K562 (cell line): ENCODE measurements at regions not wholly inside any gene's neighbourhood (a gene's known extent, or its start where the extent isn't known, plus 50 kb on each side); places are given as distances from the start of the nearest gene placed in this dataset.

Experiments used
- ATAC-seq: fragments of 200-7000 bp; cut with Tn5 transposase; 3 replicates; pipeline ENCODE4 v1.9.1; 2020; ENCODE audit warnings: moderate library complexity
- BruUV-seq: library from RNA; stranded (reverse); fragments of 400-500 nt; replicated peaks from 2 replicates; lab custom pipeline; 2021; lab: Mats Ljungman, UMichigan
- CTCF ChIA-PET: fragments of 300-600 bp; formaldehyde crosslinking; extraction: SDS; loops from one replicate; lab custom pipeline; 2021; ENCODE audit warnings: low intra/inter-chr PET ratio; lab: Yijun Ruan, JAX
- POLR2A ChIA-PET: fragments of 300-600, 350-650 bp; sonication (Branson Sonifier 250); formaldehyde crosslinking; extraction: SDS; loops from one replicate; lab custom pipeline; 2021; ENCODE audit warnings: antibody characterized with exemption, inconsistent platforms; lab: Yijun Ruan, JAX
- DNase-seq, 4 experiments: peaks; one replicate each; pipeline versions ENCODE4 v3.0.0 to v3.0.0-alpha.2; 2011 to 2018; ENCODE audit warnings: low spot score in 3 of 4, mixed read lengths in 3 of 4; ENCODE audit errors: extremely low read depth in 1 of 4
- FAIRE-seq: peaks from 2 replicates; lab custom pipeline; 2011; peaks lifted over from hg19 to GRCh38; lab: Jason Lieb, UNC
- H2AFZ ChIP-seq: 2 replicates; pipeline ENCODE4 v1.6.0; 2011; ENCODE audit warnings: low read depth, low read length, control low read depth, inconsistent platforms
- H3K27ac ChIP-seq: fragments of 200-600 bp; 3 replicates; pipeline ENCODE4 v1.8.0; 2011; ENCODE audit warnings: low read depth, mild to moderate bottlenecking, control low read depth, inconsistent platforms, low read length, moderate library complexity, mixed read lengths; ENCODE audit errors: extremely low read depth
- H3K27me3 ChIP-seq, 2 experiments: fragments of 300-600 bp in 1 of 2; 2 replicates in 1 of 2; 3 replicates in 1 of 2; pipeline versions ENCODE4 v1.6.0 to v1.8.0; 2011; ENCODE audit warnings: inconsistent platforms in 2 of 2, low read length in 2 of 2, mild to moderate bottlenecking in 1 of 2, mixed read lengths in 1 of 2, moderate library complexity in 1 of 2; ENCODE audit not compliant: control insufficient read depth in 2 of 2, insufficient read depth in 2 of 2
- H3K36me3 ChIP-seq: fragments of 300-600 bp; 3 replicates; pipeline ENCODE4 v1.8.0; 2011; ENCODE audit warnings: mild to moderate bottlenecking, low read length, inconsistent platforms; ENCODE audit not compliant: control insufficient read depth, insufficient read depth
- H3K4me1 ChIP-seq, 2 experiments: fragments of 200-600 bp in 1 of 2; replicated peaks in 1 of 2; 2 replicates in 1 of 2; 3 replicates in 1 of 2; pipeline versions ENCODE4 v1.5.1 to v1.8.0; 2011; ENCODE audit warnings: inconsistent platforms in 2 of 2, low read length in 2 of 2, mild to moderate bottlenecking in 1 of 2, mixed read lengths in 1 of 2, moderate library complexity in 1 of 2; ENCODE audit not compliant: control insufficient read depth in 2 of 2, insufficient read depth in 2 of 2
- H3K4me2 ChIP-seq: 2 replicates; pipeline ENCODE4 v1.6.1; 2011; ENCODE audit warnings: low read length, control low read depth, inconsistent platforms, mixed read lengths; ENCODE audit not compliant: insufficient read depth
- H3K4me3 ChIP-seq: fragments of 200-600 bp; sonication (generic), shearing (Covaris generic); 2 replicates; pipeline ENCODE4 v1.5.1; 2016; ENCODE audit warnings: control low read depth, inconsistent platforms
- H3K79me2 ChIP-seq: fragments of 200-600 bp; 3 replicates; pipeline ENCODE4 v1.8.0; 2011; ENCODE audit warnings: low read length, inconsistent platforms; ENCODE audit not compliant: control insufficient read depth, insufficient read depth
- H3K9ac ChIP-seq, 2 experiments: 2 replicates each; pipeline versions ENCODE4 v1.6.0 to v1.6.1; 2011; ENCODE audit warnings: low read depth in 2 of 2, low read length in 2 of 2, control low read depth in 1 of 2, inconsistent platforms in 1 of 2, mild to moderate bottlenecking in 1 of 2, mixed read lengths in 1 of 2; ENCODE audit not compliant: insufficient read depth in 1 of 2
- H3K9me1 ChIP-seq: one replicate; pipeline ENCODE4 v1.6.0; 2011; ENCODE audit warnings: inconsistent platforms, mild to moderate bottlenecking, low read length, moderate library complexity; ENCODE audit not compliant: control insufficient read depth, insufficient read depth
- H3K9me3 ChIP-seq: replicated peaks from 2 replicates; pipeline ENCODE4 v1.5.1; 2011; ENCODE audit warnings: low read depth, low read length, inconsistent platforms; ENCODE audit not compliant: control insufficient read depth, insufficient read depth
- H4K20me1 ChIP-seq: replicated peaks from 2 replicates; pipeline ENCODE4 v1.6.1; 2011; ENCODE audit warnings: low read length, inconsistent platforms, mixed read lengths; ENCODE audit not compliant: control insufficient read depth, insufficient read depth
- ARID1B ChIP-seq: fragments of 450-650 bp; IDR thresholded peaks from 2 replicates; pipeline ENCODE4 v1.6.1; 2016; ENCODE audit warnings: antibody characterized with exemption, mild to moderate bottlenecking, inconsistent platforms
- BRCA1 ChIP-seq, 2 experiments: fragments of 450-650 bp in 1 of 2; sonication (generic) in 1 of 2; formaldehyde crosslinking in 1 of 2; IDR thresholded peaks; 2 replicates each; pipeline versions ENCODE4 v1.5.0 to v1.6.1; 2017 to 2020; ENCODE audit warnings: mild to moderate bottlenecking in 1 of 2, missing genetic modification reagents in 1 of 2
- DIDO1 ChIP-seq: fragments of 450-650 bp; IDR thresholded peaks from 2 replicates; pipeline ENCODE4 v1.6.1; 2016; ENCODE audit warnings: low read depth, missing biosample characterization, missing genetic modification characterization
- HMGN3 ChIP-seq: IDR thresholded peaks from 2 replicates; pipeline ENCODE4 v1.6.1; 2011; ENCODE audit warnings: borderline replicate concordance, low read depth, mild to moderate bottlenecking, mixed read lengths, low read length; ENCODE audit not compliant: insufficient read length; ENCODE audit errors: extremely low read depth
- MEF2D ChIP-seq: conservative IDR thresholded peaks from 2 replicates; pipeline ENCODE4 v1.6.1; 2016; ENCODE audit warnings: low read depth, missing genetic modification characterization, missing compliant biosample characterization
- POLR2AphosphoS5 ChIP-seq: IDR thresholded peaks from 2 replicates; pipeline ENCODE4 v1.6.1; 2011; ENCODE audit warnings: mild to moderate bottlenecking, low read depth, low read length, moderate library complexity; ENCODE audit not compliant: control insufficient read depth, insufficient read depth
- RAD51 ChIP-seq: fragments of 450-650 bp; IDR thresholded peaks from 2 replicates; pipeline ENCODE4 v1.7.1; 2016; ENCODE audit warnings: low read depth, mild to moderate bottlenecking, borderline replicate concordance
- SREBF1 ChIP-seq: fragments of 150-350 bp; IDR thresholded peaks from 2 replicates; pipeline ENCODE4 v1.6.1; 2014; ENCODE audit warnings: antibody characterized with exemption, low read depth, low read length, borderline replicate concordance
- SREBF2 ChIP-seq: sonication (generic); formaldehyde crosslinking; IDR thresholded peaks from 2 replicates; pipeline ENCODE4 v1.4.0; 2020; ENCODE audit warnings: mild to moderate bottlenecking, missing genetic modification reagents
- TFE3 ChIP-seq: fragments of 450-650 bp; formaldehyde crosslinking; IDR thresholded peaks from 2 replicates; pipeline ENCODE4 v1.4.0; 2020; ENCODE audit warnings: mild to moderate bottlenecking, mixed read lengths
- USF1 ChIP-seq: sonication (generic); formaldehyde crosslinking; IDR thresholded peaks from 2 replicates; pipeline ENCODE4 v1.9.0; 2022; ENCODE audit warnings: mild to moderate bottlenecking, missing genetic modification reagents
- ZBED1 ChIP-seq: IDR thresholded peaks from 2 replicates; pipeline ENCODE4 v1.6.1; 2014
- ZNF134 ChIP-seq: fragments of 250-450 bp; sonication (Bioruptor Pico); conservative IDR thresholded peaks from 2 replicates; pipeline ENCODE4 v1.4.0; 2020
- ZNF655 ChIP-seq: fragments of 250-450 bp; sonication (Bioruptor Pico); IDR thresholded peaks from 2 replicates; pipeline ENCODE4 v1.5.0; 2021
- WGBS: fragments of 100-300 bp; shearing (Covaris generic); methylation state at CpG from one replicate; pipeline ENCODE4 v1.1.6; 2016; ENCODE audit warnings: low coverage, mixed read lengths; ENCODE audit not compliant: insufficient coverage; ENCODE audit errors: missing lambda C conversion rate; 5-methylcytosine and 5-hydroxymethylcytosine counted together
- in situ Hi-C: fragments of 300-500 bp; cut with MboI; formaldehyde crosslinking; loops from 4 replicates; pipeline ENCODE4 v1.15.0; 2018; ENCODE audit warnings: inconsistent platforms, mixed read lengths
- intact Hi-C: fragments of 100-400 bp; cut with micrococcal nuclease; formaldehyde crosslinking; loops from 2 replicates; pipeline ENCODE4 v1.14.2; 2022
- TF ChIP-seq, protein P1 (sequence below), 2 experiments: fragments of 450-650 bp in 1 of 2; sonication (generic) in 1 of 2; formaldehyde crosslinking; conservative IDR thresholded peaks; 2 replicates each; pipeline versions ENCODE4 v1.4.0 to v1.8.1; 2020 to 2022; ENCODE audit warnings: mild to moderate bottlenecking in 1 of 2, missing genetic modification reagents in 1 of 2
- TF ChIP-seq, protein P2 (sequence below), 2 experiments: IDR thresholded peaks; 2 replicates each; pipeline ENCODE4 v1.6.1; 2011; ENCODE audit warnings: borderline replicate concordance in 1 of 2, control low read depth in 1 of 2, low read depth in 1 of 2, low read length in 1 of 2, mild to moderate bottlenecking in 1 of 2, mixed read lengths in 1 of 2, moderate library complexity in 1 of 2; ENCODE audit not compliant: insufficient read depth in 1 of 2, insufficient read length in 1 of 2, poor library complexity in 1 of 2, severe bottlenecking in 1 of 2; ENCODE audit errors: extremely low read depth in 1 of 2

DNA sequence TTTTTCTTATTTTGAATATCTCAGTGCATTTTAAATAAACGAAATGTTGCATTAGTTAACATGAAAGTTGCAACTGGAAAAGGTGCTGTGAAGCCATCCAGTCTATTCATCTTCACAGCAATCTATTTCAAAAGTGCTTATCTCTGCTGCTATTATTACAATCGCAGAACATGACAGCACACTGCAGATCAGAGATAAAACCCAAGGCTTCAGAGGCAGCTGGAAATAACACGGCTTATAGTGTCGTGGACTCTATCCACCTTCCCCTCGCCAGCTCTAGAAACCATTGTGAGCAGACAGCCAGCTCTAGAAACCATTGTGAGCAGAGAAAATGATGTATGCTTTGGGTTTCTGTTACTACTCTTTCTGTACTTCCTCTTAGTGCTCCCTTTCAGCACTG lies 1140.8 kb upstream of the CELF4 start:
- BruUV-seq = no TSS peak
- no peaks in the 10 kb centered on the region; the same call in 1 of the 2 replicates for H3K9me3 ChIP-seq
- H4K20me1 ChIP-seq = no peaks in the 10 kb centered on the region
- no peaks in the 10 kb centered on the region for H3K27me3 ChIP-seq
- ATAC-seq (no peak), DNase-seq (no peak), FAIRE-seq (no peak)
- no peaks in the 10 kb centered on the region for H3K4me1 ChIP-seq
- no peak overlapping the region for H3K9ac ChIP-seq
- no peak overlapping the region for H3K27ac ChIP-seq
- intact Hi-C loops = no loop called here
- ChIA-PET POLR2A (no interaction called here), CTCF (no interaction called here)
- TF ChIP-seq ZNF134 = no peak
- no peak for TF ChIP-seq SREBF2
- no peak for TF ChIP-seq ZNF655 (CRISPR knock-in tag)
- no peak for TF ChIP-seq USF1 (CRISPR knock-in tag)
- no peak for TF ChIP-seq ARID1B
- no peak for TF ChIP-seq RAD51
- no peak for TF ChIP-seq HMGN3
- TF ChIP-seq, protein P1, sequence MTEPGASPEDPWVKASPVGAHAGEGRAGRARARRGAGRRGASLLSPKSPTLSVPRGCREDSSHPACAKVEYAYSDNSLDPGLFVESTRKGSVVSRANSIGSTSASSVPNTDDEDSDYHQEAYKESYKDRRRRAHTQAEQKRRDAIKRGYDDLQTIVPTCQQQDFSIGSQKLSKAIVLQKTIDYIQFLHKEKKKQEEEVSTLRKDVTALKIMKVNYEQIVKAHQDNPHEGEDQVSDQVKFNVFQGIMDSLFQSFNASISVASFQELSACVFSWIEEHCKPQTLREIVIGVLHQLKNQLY (CRISPR knock-in tag; conservative IDR thresholded peaks at IDR 0.05) = no peak
- TF ChIP-seq TFE3 = no peak
- TF ChIP-seq, protein P2, sequence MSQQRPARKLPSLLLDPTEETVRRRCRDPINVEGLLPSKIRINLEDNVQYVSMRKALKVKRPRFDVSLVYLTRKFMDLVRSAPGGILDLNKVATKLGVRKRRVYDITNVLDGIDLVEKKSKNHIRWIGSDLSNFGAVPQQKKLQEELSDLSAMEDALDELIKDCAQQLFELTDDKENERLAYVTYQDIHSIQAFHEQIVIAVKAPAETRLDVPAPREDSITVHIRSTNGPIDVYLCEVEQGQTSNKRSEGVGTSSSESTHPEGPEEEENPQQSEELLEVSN (IDR thresholded peaks at IDR 0.05; ENCODE audit: borderline replicate concordance in 1 of 2, extremely low read depth in 1 of 2, insufficient read depth in 1 of 2, insufficient read length in 1 of 2, low read depth in 1 of 2, low read length in 1 of 2, poor library complexity in 1 of 2, severe bottlenecking in 1 of 2) = no peak
- no peak for TF ChIP-seq POLR2AphosphoS5
- TF ChIP-seq BRCA1 (IDR thresholded peaks at IDR 0.05) = no peak
- no peak for TF ChIP-seq BRCA1 (CRISPR knock-in tag; IDR thresholded peaks at IDR 0.05)
- no peak for TF ChIP-seq DIDO1
- TF ChIP-seq MEF2D (tag) = no peak
- TF ChIP-seq SREBF1 = no peak
- no peak for TF ChIP-seq ZBED1
- no peaks in the 10 kb centered on the region for H3K36me3 ChIP-seq
- no peak overlapping the region for H2AFZ ChIP-seq
- H3K4me2 ChIP-seq = no peak overlapping the region
- H3K4me3 ChIP-seq = no peak overlapping the region
- no peaks in the 10 kb centered on the region for H3K9me1 ChIP-seq
- WGBS = 0% methylated on average over 5 of the region's 5 CpGs
- no peaks in the 10 kb centered on the region for H3K79me2 ChIP-seq
- in situ Hi-C loops = no loop called here
